Astrocyte (in vitro differentiated cells and primary cell): ENCODE measurements at regions not wholly inside any gene's neighbourhood (a gene's known extent, or its start where the extent isn't known, plus 50 kb on each side); places are given as distances from the start of the nearest gene placed in this dataset.

Experiments
- DNase-seq: peaks from one replicate; pipeline ENCODE4 v3.0.0-alpha.2; 2010; ENCODE audit warnings: low read depth
- FAIRE-seq: peaks from 2 replicates; lab custom pipeline; 2011; peaks lifted over from hg19 to GRCh38; lab: Jason Lieb, UNC
- H2AFZ ChIP-seq: 2 replicates; pipeline ENCODE4 v1.6.0; 2012; ENCODE audit warnings: low read depth, low read length, inconsistent platforms
- H3K27ac ChIP-seq: 2 replicates; pipeline ENCODE4 v1.5.1; 2011; ENCODE audit warnings: low read depth, low read length, inconsistent platforms
- H3K27me3 ChIP-seq: 2 replicates; pipeline ENCODE4 v1.6.0; 2011; ENCODE audit warnings: low read length, inconsistent platforms; ENCODE audit not compliant: insufficient read depth
- H3K36me3 ChIP-seq: 2 replicates; pipeline ENCODE4 v1.5.1; 2011; ENCODE audit warnings: low read length, inconsistent platforms; ENCODE audit not compliant: insufficient read depth
- H3K4me1 ChIP-seq: 2 replicates; pipeline ENCODE4 v1.5.1; 2011; ENCODE audit warnings: low read length, inconsistent platforms; ENCODE audit not compliant: insufficient read depth
- H3K4me2 ChIP-seq: 2 replicates; pipeline ENCODE4 v1.6.0; 2012; ENCODE audit warnings: low read length, inconsistent platforms
- H3K4me3 ChIP-seq: 2 replicates; pipeline ENCODE4 v1.5.1; 2011; ENCODE audit warnings: low read depth, mild to moderate bottlenecking, low read length, inconsistent platforms; ENCODE audit not compliant: insufficient read depth
- H3K79me2 ChIP-seq: 2 replicates; pipeline ENCODE4 v1.6.0; 2012; ENCODE audit warnings: mild to moderate bottlenecking, low read length, inconsistent platforms; ENCODE audit not compliant: insufficient read depth
- H3K9ac ChIP-seq: 2 replicates; pipeline ENCODE4 v1.6.0; 2012; ENCODE audit warnings: mild to moderate bottlenecking, low read length, inconsistent platforms
- H3K9me3 ChIP-seq: 2 replicates; pipeline ENCODE4 v1.5.1; 2012; ENCODE audit warnings: low read depth, mild to moderate bottlenecking, low read length, inconsistent platforms; ENCODE audit not compliant: insufficient read depth
- H4K20me1 ChIP-seq: 2 replicates; pipeline ENCODE4 v1.6.0; 2012; ENCODE audit warnings: low read length, inconsistent platforms; ENCODE audit not compliant: insufficient read depth
- H3K27ac Mint-ChIP-seq: one replicate; pipeline ENCODE4 v1.8.0; 2021; ENCODE audit warnings: mild to moderate bottlenecking, mixed read lengths; ENCODE audit not compliant: unreplicated experiment
- H3K27me3 Mint-ChIP-seq: one replicate; pipeline ENCODE4 v1.8.0; 2021; ENCODE audit warnings: low read depth, mixed read lengths; ENCODE audit not compliant: unreplicated experiment
- H3K36me3 Mint-ChIP-seq: one replicate; pipeline ENCODE4 v1.8.0; 2021; ENCODE audit warnings: low read depth, mixed read lengths; ENCODE audit not compliant: unreplicated experiment
- H3K4me1 Mint-ChIP-seq: one replicate; pipeline ENCODE4 v1.8.0; 2021; ENCODE audit warnings: low read depth, mixed read lengths; ENCODE audit not compliant: unreplicated experiment
- H3K4me3 Mint-ChIP-seq: one replicate; pipeline ENCODE4 v1.8.0; 2021; ENCODE audit warnings: mild to moderate bottlenecking, moderate library complexity, mixed read lengths; ENCODE audit not compliant: unreplicated experiment
- H3K9me3 Mint-ChIP-seq: one replicate; pipeline ENCODE4 v1.8.0; 2021; ENCODE audit warnings: mild to moderate bottlenecking, mixed read lengths; ENCODE audit not compliant: unreplicated experiment
- EZH2 ChIP-seq: IDR thresholded peaks from 2 replicates; pipeline ENCODE4 v1.6.1; 2012; ENCODE audit warnings: mild to moderate bottlenecking, low read length, inconsistent platforms; ENCODE audit not compliant: insufficient read depth
- TF ChIP-seq, protein P1 (sequence below): IDR thresholded peaks from 2 replicates; pipeline ENCODE4 v1.5.1; 2011; ENCODE audit warnings: low read depth, mild to moderate bottlenecking, inconsistent platforms, low read length, moderate library complexity; ENCODE audit not compliant: insufficient read depth

DNA sequence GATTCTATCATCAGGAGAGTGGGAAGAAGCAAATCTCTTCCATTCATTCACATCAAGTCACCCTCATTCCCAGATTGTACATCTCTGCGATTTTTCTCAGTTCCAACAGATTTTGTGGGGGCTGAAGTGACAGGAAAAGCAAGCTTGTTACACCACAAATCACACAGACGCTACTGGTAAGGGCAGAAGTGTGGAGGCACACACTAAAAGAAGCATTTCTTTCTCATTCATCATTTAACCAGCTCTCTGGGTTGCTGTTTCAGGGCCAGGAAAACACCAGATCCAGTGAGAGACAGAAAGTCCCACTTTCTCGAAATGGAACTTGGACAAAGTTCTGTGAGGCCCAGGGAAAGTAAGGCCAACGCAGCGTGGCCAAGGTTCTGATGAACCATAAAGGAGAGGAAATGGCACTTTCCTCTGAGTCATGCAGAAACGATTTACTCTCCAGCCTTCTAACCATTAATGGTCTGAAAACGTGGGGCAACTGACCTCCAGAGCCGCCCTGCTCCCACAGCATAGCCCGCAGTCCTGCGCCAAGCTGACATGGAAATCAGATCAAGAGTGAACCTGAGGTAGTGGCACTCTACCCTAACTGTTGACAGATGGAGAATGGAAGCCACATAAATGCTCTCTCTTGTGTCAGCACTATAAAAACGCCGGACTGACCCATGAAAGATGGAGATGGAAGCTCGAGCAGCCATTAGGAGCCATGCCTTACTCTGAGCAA, 191.0 kb downstream of the C1D start:
- Histone ChIP-seq H3K9me3 (no peaks in the 10 kb centered on the region), H3K27me3 (no peaks in the 10 kb centered on the region), H3K27ac (peak overlapping the region; percentile 57), H3K9ac (peak overlapping the region; percentile 28), H4K20me1 (no peaks in the 10 kb centered on the region), H2AFZ (peak overlapping the region; percentile 61), H3K79me2 (no peaks in the 10 kb centered on the region), H3K4me1 (peaks cover 31% of the 10 kb centered on the region), H3K4me3 (peak overlapping the region; percentile 15), H3K36me3 (no peaks in the 10 kb centered on the region), H3K4me2 (peak overlapping the region; percentile 77)
- FAIRE-seq (peak; percentile 59), DNase-seq (peak; percentile 89)
- Mint-ChIP-seq H3K4me1 (peaks cover 15% of the 10 kb centered on the region), H3K27ac (peak overlapping the region; percentile 67), H3K4me3 (no peak overlapping the region), H3K36me3 (no peaks in the 10 kb centered on the region), H3K9me3 (no peaks in the 10 kb centered on the region), H3K27me3 (peaks cover 8% of the 10 kb centered on the region)
- TF ChIP-seq EZH2: no peak
- TF ChIP-seq, protein P1, sequence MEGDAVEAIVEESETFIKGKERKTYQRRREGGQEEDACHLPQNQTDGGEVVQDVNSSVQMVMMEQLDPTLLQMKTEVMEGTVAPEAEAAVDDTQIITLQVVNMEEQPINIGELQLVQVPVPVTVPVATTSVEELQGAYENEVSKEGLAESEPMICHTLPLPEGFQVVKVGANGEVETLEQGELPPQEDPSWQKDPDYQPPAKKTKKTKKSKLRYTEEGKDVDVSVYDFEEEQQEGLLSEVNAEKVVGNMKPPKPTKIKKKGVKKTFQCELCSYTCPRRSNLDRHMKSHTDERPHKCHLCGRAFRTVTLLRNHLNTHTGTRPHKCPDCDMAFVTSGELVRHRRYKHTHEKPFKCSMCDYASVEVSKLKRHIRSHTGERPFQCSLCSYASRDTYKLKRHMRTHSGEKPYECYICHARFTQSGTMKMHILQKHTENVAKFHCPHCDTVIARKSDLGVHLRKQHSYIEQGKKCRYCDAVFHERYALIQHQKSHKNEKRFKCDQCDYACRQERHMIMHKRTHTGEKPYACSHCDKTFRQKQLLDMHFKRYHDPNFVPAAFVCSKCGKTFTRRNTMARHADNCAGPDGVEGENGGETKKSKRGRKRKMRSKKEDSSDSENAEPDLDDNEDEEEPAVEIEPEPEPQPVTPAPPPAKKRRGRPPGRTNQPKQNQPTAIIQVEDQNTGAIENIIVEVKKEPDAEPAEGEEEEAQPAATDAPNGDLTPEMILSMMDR: no peak

GRCh38 chr2:67872481-67872880, 190.3 kb downstream of the C1D start:
- no peak for FAIRE-seq
- Mint-ChIP-seq H3K4me3 (no peak overlapping the region), H3K4me1 (peaks cover 15% of the 10 kb centered on the region), H3K27me3 (peaks cover 6% of the 10 kb centered on the region), H3K27ac (no peak overlapping the region), H3K36me3 (no peaks in the 10 kb centered on the region), H3K9me3 (no peaks in the 10 kb centered on the region)
- Histone ChIP-seq H3K4me2 (peak overlapping the region; percentile 77), H3K36me3 (no peaks in the 10 kb centered on the region), H3K79me2 (no peaks in the 10 kb centered on the region), H3K9ac (no peak overlapping the region), H2AFZ (no peak overlapping the region), H3K4me3 (no peak overlapping the region), H3K27ac (peak overlapping the region; percentile 57), H4K20me1 (no peaks in the 10 kb centered on the region), H3K4me1 (peaks cover 28% of the 10 kb centered on the region), H3K27me3 (no peaks in the 10 kb centered on the region), H3K9me3 (no peaks in the 10 kb centered on the region)
- TF ChIP-seq EZH2: no peak
- TF ChIP-seq, protein P1: no peak
- peak; percentile 6 for DNase-seq

- no peaks in the 10 kb centered on the region for H3K36me3 Mint-ChIP-seq
- H4K20me1 ChIP-seq: no peaks in the 10 kb centered on the region
Observed at GRCh38 chr2:67873916-67874315, 188.9 kb downstream of the C1D start.

More at GRCh38 chr2:67873916-67874315, 188.9 kb downstream of the C1D start:
- Histone ChIP-seq H3K4me2 (no peak overlapping the region), H3K27me3 (no peaks in the 10 kb centered on the region), H3K79me2 (no peaks in the 10 kb centered on the region), H3K36me3 (no peaks in the 10 kb centered on the region), H3K9me3 (no peaks in the 10 kb centered on the region), H3K9ac (no peak overlapping the region), H3K4me1 (peaks cover 20% of the 10 kb centered on the region), H2AFZ (no peak overlapping the region), H3K4me3 (no peak overlapping the region), H3K27ac (no peak overlapping the region)
- peaks cover 15% of the 10 kb centered on the region for H3K4me1 Mint-ChIP-seq
- H3K4me3 Mint-ChIP-seq: no peak overlapping the region
- TF ChIP-seq, protein P1: no peak
- no peak for TF ChIP-seq EZH2
- FAIRE-seq: no peak
- no peak for DNase-seq
- no peak overlapping the region for H3K27ac Mint-ChIP-seq
- H3K9me3 Mint-ChIP-seq: no peaks in the 10 kb centered on the region
- H3K27me3 Mint-ChIP-seq: peaks cover 5% of the 10 kb centered on the region
